Omental fat pad (tissue), 3 donors: ENCODE measurements at regions not wholly inside any gene's neighbourhood (a gene's known extent, or its start where the extent isn't known, plus 50 kb on each side); places are given as distances from the start of the nearest gene placed in this dataset.

ENCODE experiments used
- ATAC-seq: fragments of 150-250 bp; one replicate; pipeline ENCODE4 v1.9.1; 2016; ENCODE audit warnings: mild to moderate bottlenecking, moderate library complexity; ENCODE audit not compliant: low FRiP score
- DNase-seq: peaks from one replicate; pipeline ENCODE4 v3.0.0-alpha.2; 2019; ENCODE audit warnings: low spot score
- TF ChIP-seq, protein P1 (sequence below), 3 donors: fragments of 450-650 bp; IDR thresholded peaks; one replicate each; pipeline ENCODE4 v1.5.1; 2016 to 2017; ENCODE audit warnings: antibody characterized with exemption in 3 of 3, mild to moderate bottlenecking in 3 of 3, moderate library complexity in 2 of 3

DNA sequence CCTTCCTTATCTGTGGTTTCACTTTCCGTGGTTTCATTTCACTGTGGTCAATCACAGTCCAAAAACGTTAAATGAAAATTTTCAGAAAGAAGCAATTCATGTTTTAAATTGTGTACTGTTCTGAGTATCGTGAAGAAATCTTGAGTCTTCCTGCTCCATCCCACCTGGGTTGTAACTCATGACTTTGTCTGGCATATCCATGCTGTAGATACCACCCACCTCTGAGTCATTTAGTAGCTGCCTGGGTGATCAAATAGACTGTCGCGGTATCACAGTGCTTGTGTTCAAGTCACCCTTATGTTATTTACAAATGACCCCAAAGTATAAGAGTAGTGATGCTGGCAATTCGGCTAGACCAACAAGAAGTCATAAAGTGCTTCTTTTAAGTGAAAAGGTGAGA, 521.2 kb downstream of the AACS start:
- DNase-seq (no peak), ATAC-seq (no peak)
- TF ChIP-seq, protein P1, sequence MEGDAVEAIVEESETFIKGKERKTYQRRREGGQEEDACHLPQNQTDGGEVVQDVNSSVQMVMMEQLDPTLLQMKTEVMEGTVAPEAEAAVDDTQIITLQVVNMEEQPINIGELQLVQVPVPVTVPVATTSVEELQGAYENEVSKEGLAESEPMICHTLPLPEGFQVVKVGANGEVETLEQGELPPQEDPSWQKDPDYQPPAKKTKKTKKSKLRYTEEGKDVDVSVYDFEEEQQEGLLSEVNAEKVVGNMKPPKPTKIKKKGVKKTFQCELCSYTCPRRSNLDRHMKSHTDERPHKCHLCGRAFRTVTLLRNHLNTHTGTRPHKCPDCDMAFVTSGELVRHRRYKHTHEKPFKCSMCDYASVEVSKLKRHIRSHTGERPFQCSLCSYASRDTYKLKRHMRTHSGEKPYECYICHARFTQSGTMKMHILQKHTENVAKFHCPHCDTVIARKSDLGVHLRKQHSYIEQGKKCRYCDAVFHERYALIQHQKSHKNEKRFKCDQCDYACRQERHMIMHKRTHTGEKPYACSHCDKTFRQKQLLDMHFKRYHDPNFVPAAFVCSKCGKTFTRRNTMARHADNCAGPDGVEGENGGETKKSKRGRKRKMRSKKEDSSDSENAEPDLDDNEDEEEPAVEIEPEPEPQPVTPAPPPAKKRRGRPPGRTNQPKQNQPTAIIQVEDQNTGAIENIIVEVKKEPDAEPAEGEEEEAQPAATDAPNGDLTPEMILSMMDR (IDR thresholded peaks at IDR 0.05), result no peak

DNA sequence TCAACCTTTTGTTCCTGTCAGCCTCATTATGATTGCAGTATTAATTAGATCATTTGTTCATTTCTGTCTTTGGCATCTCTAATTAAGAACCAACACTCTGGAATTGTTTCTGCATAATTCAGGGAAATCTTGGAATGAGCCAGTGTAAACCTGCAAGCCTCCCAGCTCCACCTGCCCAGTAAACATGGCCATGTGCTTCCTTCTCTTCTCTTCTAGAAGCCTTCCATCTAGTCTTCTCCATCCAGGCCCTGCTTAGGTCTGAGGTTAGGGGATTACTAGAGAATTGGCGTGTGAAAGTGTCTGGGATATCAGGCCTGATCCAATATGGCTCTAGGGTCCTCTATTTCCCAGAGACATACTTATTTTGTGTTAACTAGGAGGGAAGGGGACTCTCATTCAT, 528.0 kb downstream of the AACS start:
- TF ChIP-seq, protein P1 (IDR thresholded peaks at IDR 0.05), result no peak
- DNase-seq (no peak), ATAC-seq (no peak)

DNA sequence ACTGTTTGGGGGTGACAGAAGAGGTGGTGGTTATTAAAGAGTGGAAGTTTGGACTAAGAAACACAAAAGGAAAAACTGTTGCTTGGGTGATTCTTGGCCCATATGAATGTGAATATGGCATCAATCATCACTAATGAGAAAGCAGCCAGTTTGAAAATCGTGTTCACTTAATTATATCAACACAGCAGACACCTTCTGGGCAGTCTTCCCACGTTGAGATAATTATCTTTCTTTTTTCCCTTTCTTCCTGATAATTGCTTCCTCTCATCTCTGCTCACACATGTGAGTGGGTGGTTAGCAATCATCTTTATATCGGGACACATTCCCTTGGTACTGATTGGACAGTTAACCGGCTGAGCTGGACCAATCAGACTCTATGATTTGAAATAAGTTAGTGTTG, 539.7 kb downstream of the AACS start:
- ATAC-seq (no peak), DNase-seq (no peak)
- TF ChIP-seq, protein P1 (IDR thresholded peaks at IDR 0.05), result no peak

DNA sequence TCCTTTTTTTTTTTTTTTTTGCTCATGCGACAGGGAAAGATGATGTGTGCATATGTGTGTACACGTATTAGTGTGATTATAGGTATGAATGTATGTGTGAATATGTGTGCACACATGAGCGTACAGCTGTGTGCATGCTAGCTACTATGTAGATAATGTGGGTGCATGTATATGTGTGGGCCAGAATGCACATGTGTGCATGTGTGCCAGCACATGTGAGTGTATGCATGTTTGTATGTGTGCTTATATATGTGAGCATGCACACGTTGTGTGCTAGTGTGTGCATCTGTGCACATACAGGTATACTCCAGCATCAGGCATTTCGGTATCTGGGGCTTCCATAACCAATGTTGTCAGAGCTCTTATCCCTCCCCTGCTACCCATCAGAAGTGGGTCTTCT, 541.1 kb downstream of the AACS start:
- DNase-seq (no peak), ATAC-seq (no peak)
- TF ChIP-seq, protein P1 (IDR thresholded peaks at IDR 0.05), result no peak

DNA sequence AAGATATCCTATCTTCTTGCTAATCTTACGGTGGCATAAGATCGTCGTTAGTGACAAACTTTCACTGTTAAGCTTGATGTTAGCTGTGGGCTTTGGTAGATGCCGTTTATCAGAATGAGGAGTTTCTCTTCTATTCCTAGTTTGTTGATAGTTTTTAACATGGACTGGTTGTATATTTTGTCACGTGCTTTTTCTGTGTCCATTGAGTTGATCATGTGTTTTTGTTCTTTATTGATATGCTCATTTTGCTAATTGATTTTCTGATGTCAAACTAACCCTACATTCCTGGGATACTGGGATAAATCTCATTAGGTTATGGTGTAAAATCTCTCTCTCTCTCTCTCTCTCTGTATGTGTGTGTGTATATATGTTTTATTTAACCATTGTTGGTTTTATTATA, 545.1 kb downstream of the AACS start:
- ATAC-seq, result no peak
- no peak for DNase-seq
- TF ChIP-seq, protein P1 (IDR thresholded peaks at IDR 0.05), result no peak

DNA sequence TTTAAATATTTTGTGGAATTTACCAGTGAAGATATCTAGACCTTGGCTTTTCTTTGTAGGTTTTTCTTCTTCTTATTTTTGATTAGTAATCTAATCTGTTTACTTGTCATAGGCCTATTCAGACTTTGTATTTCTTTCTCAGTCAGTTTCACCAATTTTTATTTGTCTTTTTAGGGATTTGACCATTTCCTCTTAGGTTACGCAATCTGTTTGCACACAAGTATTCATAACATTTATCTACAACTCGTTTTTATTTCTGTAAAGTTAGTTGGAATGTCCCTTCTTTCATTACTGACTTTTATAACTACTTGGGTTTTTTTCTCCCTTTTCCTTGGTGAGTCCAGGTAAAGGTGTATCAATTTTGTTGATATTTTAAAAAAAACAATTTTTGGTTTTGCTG, 545.7 kb downstream of the AACS start:
- ATAC-seq (no peak), DNase-seq (no peak)
- TF ChIP-seq, protein P1 (IDR thresholded peaks at IDR 0.05), result no peak

DNA sequence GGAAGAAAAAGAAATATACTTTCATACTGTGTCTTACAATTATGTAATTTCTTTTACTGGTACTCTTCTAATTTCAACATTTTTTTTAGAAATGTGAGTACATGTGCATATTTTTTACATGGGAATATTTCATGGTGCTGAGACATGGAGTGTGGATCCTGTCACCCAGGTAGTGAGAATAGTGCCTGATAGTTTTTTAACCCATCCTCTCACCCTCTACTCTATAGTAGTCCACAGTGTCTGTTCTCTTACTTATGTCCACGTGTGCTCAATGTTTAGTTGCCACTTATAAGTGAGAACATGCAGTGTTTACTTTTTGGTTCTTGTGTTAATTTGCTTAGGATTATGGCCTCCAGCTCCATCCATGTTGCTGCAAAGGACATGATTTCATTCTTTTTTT, 548.8 kb downstream of the AACS start:
- DNase-seq (no peak), ATAC-seq (no peak)
- TF ChIP-seq, protein P1 (IDR thresholded peaks at IDR 0.05), result no peak
